PC-3 (cell line): ENCODE measurements at regions not wholly inside any gene's neighbourhood (a gene's known extent, or its start where the extent isn't known, plus 50 kb on each side); places are given as distances from the start of the nearest gene placed in this dataset.

ENCODE experiments used
- ATAC-seq: fragments of 200-7000 bp; cut with Tn5 transposase; 2 replicates; pipeline ENCODE4 v1.9.1; 2020; ENCODE audit warnings: mild to moderate bottlenecking, moderate library complexity
- BruUV-seq: library from RNA; stranded (reverse); fragments of 400-500 nt; replicated peaks from 2 replicates; lab custom pipeline; 2021; lab: Mats Ljungman, UMichigan
- CTCF ChIA-PET: fragments of 300-600 bp; sonication (Branson Sonifier 250); formaldehyde crosslinking; loops from one replicate; lab custom pipeline; 2022; ENCODE audit warnings: antibody characterized with exemption; lab: Charles Lee
- POLR2A ChIA-PET: fragments of 300-600 bp; sonication (Branson Sonifier 250); formaldehyde crosslinking; loops from one replicate; lab custom pipeline; 2022; ENCODE audit warnings: antibody characterized with exemption; ENCODE audit not compliant: unreplicated experiment; lab: Charles Lee
- DNase-seq: peaks from one replicate; pipeline ENCODE4 v3.0.0-alpha.2; 2015
- H2AFZ ChIP-seq: fragments of 300-600 bp; sonication (generic); 2 replicates; pipeline ENCODE4 v1.6.0; 2016; ENCODE audit warnings: antibody characterized with exemption, low read length
- H3F3A ChIP-seq: fragments of 300-600 bp; sonication (generic); one replicate; pipeline ENCODE4 v1.6.0; 2017; ENCODE audit warnings: antibody characterized with exemption, low read length, control low read depth, mild to moderate bottlenecking; ENCODE audit not compliant: unreplicated experiment
- H3K27ac ChIP-seq: fragments of 300-600 bp; sonication (generic); 2 replicates; pipeline ENCODE4 v1.5.1; 2016; ENCODE audit warnings: mild to moderate bottlenecking, low read length
- H3K27me3 ChIP-seq: fragments of 300-600 bp; sonication (generic); 2 replicates; pipeline ENCODE4 v1.6.1; 2016; ENCODE audit warnings: low read length, mixed read lengths
- H3K36me3 ChIP-seq: fragments of 300-600 bp; sonication (generic); 2 replicates; pipeline ENCODE4 v1.6.1; 2016; ENCODE audit warnings: low read depth, mixed run types, low read length, mixed read lengths
- H3K4me1 ChIP-seq: fragments of 300-600 bp; sonication (generic); 2 replicates; pipeline ENCODE4 v1.5.1; 2016; ENCODE audit warnings: low read length; ENCODE audit not compliant: insufficient read depth
- H3K4me2 ChIP-seq: fragments of 300-600 bp; sonication (generic); 2 replicates; pipeline ENCODE4 v1.6.0; 2016; ENCODE audit warnings: low read length
- H3K4me3 ChIP-seq: fragments of 300-600 bp; sonication (generic); 2 replicates; pipeline ENCODE4 v1.5.1; 2016; ENCODE audit warnings: mild to moderate bottlenecking, low read length, mixed read lengths
- H3K79me2 ChIP-seq: fragments of 300-600 bp; sonication (generic); 2 replicates; pipeline ENCODE4 v1.6.1; 2017; ENCODE audit warnings: low read length, mixed read lengths
- H3K9ac ChIP-seq: fragments of 300-600 bp; sonication (generic); 2 replicates; pipeline ENCODE4 v1.6.0; 2016; ENCODE audit warnings: mild to moderate bottlenecking, low read length
- H3K9me2 ChIP-seq: fragments of 300-600 bp; sonication (generic); replicated peaks from 2 replicates; pipeline ENCODE4 v1.6.1; 2016; ENCODE audit warnings: mixed run types, low read length, mixed read lengths
- H3K9me3 ChIP-seq: fragments of 300-600 bp; sonication (generic); 2 replicates; pipeline ENCODE4 v1.6.1; 2016; ENCODE audit warnings: low read length, mixed read lengths
- H4K20me1 ChIP-seq: fragments of 300-600 bp; sonication (generic); 2 replicates; pipeline ENCODE4 v1.6.1; 2016; ENCODE audit warnings: low read length, mixed read lengths
- EZH2 ChIP-seq: fragments of 300-600 bp; sonication (generic); IDR thresholded peaks from one replicate; pipeline ENCODE4 v1.6.1; 2017; ENCODE audit warnings: antibody characterized with exemption, mild to moderate bottlenecking, low read length; ENCODE audit not compliant: unreplicated experiment
- EZH2phosphoT487 ChIP-seq: fragments of 300-600 bp; sonication (generic); IDR thresholded peaks from 2 replicates; pipeline ENCODE4 v1.6.1; 2018; ENCODE audit warnings: mild to moderate bottlenecking, antibody characterized with exemption, low read length, borderline replicate concordance
- intact Hi-C: fragments of 100-400 bp; cut with micrococcal nuclease; formaldehyde crosslinking; loops from 2 replicates; pipeline ENCODE4 v1.9.0; 2023
- TF ChIP-seq, protein P1 (sequence below): fragments of 300-600 bp; sonication (generic); conservative IDR thresholded peaks from 2 replicates; pipeline ENCODE4 v1.5.1; 2017; ENCODE audit warnings: antibody characterized with exemption, low read depth, mild to moderate bottlenecking, low read length

GRCh38 chr3:78221300-78221699 is 1181.4 kb downstream of the ROBO2 start:
- no peaks in the 10 kb centered on the region for H3K79me2 ChIP-seq
- DNase-seq (peak; percentile 26), ATAC-seq (peak; percentile 73)
- no peak overlapping the region for H3K4me3 ChIP-seq
- H3K36me3 ChIP-seq, result no peaks in the 10 kb centered on the region
- ChIA-PET CTCF (interaction anchor here (0.6 to 1.6 kb wide), 2 partner anchors 423 to 424 kb away, joined by 4 read pairs; no protein-coding TSS in a partner anchor), POLR2A (no interaction called here)
- H3K9me3 ChIP-seq, result no peaks in the 10 kb centered on the region
- intact Hi-C loops, result loop anchor here (1.0 kb wide), 1 partner anchor 424 kb away; no protein-coding TSS in a partner anchor
- no peak for TF ChIP-seq EZH2
- TF ChIP-seq, protein P1, sequence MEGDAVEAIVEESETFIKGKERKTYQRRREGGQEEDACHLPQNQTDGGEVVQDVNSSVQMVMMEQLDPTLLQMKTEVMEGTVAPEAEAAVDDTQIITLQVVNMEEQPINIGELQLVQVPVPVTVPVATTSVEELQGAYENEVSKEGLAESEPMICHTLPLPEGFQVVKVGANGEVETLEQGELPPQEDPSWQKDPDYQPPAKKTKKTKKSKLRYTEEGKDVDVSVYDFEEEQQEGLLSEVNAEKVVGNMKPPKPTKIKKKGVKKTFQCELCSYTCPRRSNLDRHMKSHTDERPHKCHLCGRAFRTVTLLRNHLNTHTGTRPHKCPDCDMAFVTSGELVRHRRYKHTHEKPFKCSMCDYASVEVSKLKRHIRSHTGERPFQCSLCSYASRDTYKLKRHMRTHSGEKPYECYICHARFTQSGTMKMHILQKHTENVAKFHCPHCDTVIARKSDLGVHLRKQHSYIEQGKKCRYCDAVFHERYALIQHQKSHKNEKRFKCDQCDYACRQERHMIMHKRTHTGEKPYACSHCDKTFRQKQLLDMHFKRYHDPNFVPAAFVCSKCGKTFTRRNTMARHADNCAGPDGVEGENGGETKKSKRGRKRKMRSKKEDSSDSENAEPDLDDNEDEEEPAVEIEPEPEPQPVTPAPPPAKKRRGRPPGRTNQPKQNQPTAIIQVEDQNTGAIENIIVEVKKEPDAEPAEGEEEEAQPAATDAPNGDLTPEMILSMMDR, result peak; percentile 48
- no peak for TF ChIP-seq EZH2phosphoT487
- H3F3A ChIP-seq, result no peaks in the 10 kb centered on the region
- no peaks in the 10 kb centered on the region for H4K20me1 ChIP-seq
- no peak overlapping the region for H3K4me2 ChIP-seq
- no TSS peak for BruUV-seq
- H3K9me2 ChIP-seq, result no peaks in the 10 kb centered on the region
- H3K27me3 ChIP-seq, result no peaks in the 10 kb centered on the region
- no peak overlapping the region for H2AFZ ChIP-seq
- no peaks in the 10 kb centered on the region for H3K4me1 ChIP-seq
- H3K9ac ChIP-seq, result no peak overlapping the region
- no peak overlapping the region for H3K27ac ChIP-seq

DNA sequence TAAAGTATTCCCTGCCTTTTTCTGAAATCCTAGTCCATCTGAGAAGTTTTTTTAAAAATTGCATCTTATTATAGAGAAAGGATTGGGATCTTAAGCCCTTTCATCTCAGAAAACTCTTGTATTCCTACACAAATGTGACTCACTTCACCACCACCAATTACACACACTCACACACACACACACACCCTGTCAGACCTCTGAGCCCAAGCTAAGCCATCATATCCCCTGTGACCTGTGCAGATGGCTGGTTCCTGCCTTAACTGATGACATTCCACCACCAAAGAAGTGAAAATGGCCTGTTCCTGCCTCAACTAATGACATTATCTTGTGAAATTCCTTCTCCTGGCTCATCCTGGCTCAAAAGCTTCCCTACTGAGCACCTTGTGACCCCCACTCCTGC is 1181.9 kb downstream of the ROBO2 start:
- intact Hi-C loops, result loop anchor here (1.0 kb wide), 1 partner anchor 424 kb away; no protein-coding TSS in a partner anchor
- 0 out of 2 replicates have a peak, but pooled peaks have one; percentile 31 for ATAC-seq
- BruUV-seq, result no TSS peak

GRCh38 chr3:78235841-78236240 is 1195.9 kb downstream of the ROBO2 start:
- no peaks in the 10 kb centered on the region for H3K79me2 ChIP-seq
- no TSS peak for BruUV-seq
- H3K4me3 ChIP-seq, result no peak overlapping the region
- TF ChIP-seq EZH2, result no peak
- TF ChIP-seq EZH2phosphoT487, result no peak
- TF ChIP-seq, protein P1, result no peak
- no peaks in the 10 kb centered on the region for H3K4me1 ChIP-seq
- no peak overlapping the region for H3K4me2 ChIP-seq
- H3K27me3 ChIP-seq, result no peaks in the 10 kb centered on the region
- H3F3A ChIP-seq, result no peaks in the 10 kb centered on the region
- H3K9ac ChIP-seq, result no peak overlapping the region
- intact Hi-C loops, result no loop called here
- no peak overlapping the region for H3K27ac ChIP-seq
- H2AFZ ChIP-seq, result no peak overlapping the region
- H3K9me3 ChIP-seq, result no peaks in the 10 kb centered on the region
- DNase-seq, result no peak
- no peaks in the 10 kb centered on the region for H3K36me3 ChIP-seq
- H3K9me2 ChIP-seq, result no peaks in the 10 kb centered on the region
- no peaks in the 10 kb centered on the region for H4K20me1 ChIP-seq
- CTCF ChIA-PET, result no interaction called here
- no peak for ATAC-seq
- POLR2A ChIA-PET, result no interaction called here

More for the DNA sequence above, 1181.9 kb downstream of the ROBO2 start:
- H2AFZ ChIP-seq, result no peak overlapping the region
- no peaks in the 10 kb centered on the region for H3K36me3 ChIP-seq
- H3K27ac ChIP-seq, result no peak overlapping the region
- no peak overlapping the region for H3K4me3 ChIP-seq
- no peak overlapping the region for H3K4me2 ChIP-seq
- no peaks in the 10 kb centered on the region for H3K9me2 ChIP-seq
- H3K9ac ChIP-seq, result no peak overlapping the region
- H3K9me3 ChIP-seq, result no peaks in the 10 kb centered on the region
- ChIA-PET CTCF (no interaction called here), POLR2A (no interaction called here)
- TF ChIP-seq EZH2phosphoT487 (no peak), EZH2 (no peak)
- TF ChIP-seq, protein P1, result no peak
- H3F3A ChIP-seq, result no peaks in the 10 kb centered on the region
- no peaks in the 10 kb centered on the region for H4K20me1 ChIP-seq
- no peaks in the 10 kb centered on the region for H3K27me3 ChIP-seq
- DNase-seq, result peak; percentile 11
- no peaks in the 10 kb centered on the region for H3K4me1 ChIP-seq
- no peaks in the 10 kb centered on the region for H3K79me2 ChIP-seq
